HUDEP-2 (cell line): ENCODE measurements at regions not wholly inside any gene's neighbourhood (a gene's known extent, or its start where the extent isn't known, plus 50 kb on each side); places are given as distances from the start of the nearest gene placed in this dataset.
A peak's percentile ranks its signal among the peaks of the same experiment; 100 is the strongest.
"Not testable (repeated sequence)": the region's sequence is repeated elsewhere in the genome, so short reads cannot be mapped to it uniquely, and the experiment has no call there.

Experiments
- DNase-seq, 76 experiments: peaks; one replicate each; lab custom pipeline; 2025; ENCODE audit not compliant: unreplicated experiment in 76 of 76; lab: John Stamatoyannopoulos, UW

- DNase-seq = no peak
These were observed 89.0 kb downstream of the NAF1 start for GRCh38 chr4:163077680-163078079.

DNA sequence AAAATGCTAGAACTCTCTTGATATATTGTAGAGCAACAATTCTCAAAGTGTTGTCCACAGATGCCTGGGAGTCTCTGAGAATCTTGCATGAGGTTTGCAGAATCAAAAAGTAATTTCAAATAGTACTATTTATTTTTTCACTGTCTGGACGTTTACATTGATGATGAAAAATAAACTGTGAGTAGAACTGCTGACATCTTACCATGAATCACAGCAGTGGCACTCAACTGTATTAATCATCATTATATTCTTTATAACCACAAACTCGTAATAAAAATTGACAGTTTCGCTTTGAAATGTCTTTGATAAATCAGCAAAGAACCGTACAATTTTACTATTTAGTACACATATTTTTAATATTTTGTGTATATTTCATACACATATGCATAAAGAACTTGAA lies 94.5 kb downstream of the NAF1 start:
- DNase-seq = no peak

- no peak for DNase-seq
These were observed 95.4 kb downstream of the NAF1 start for GRCh38 chr4:163071308-163071707.

DNA sequence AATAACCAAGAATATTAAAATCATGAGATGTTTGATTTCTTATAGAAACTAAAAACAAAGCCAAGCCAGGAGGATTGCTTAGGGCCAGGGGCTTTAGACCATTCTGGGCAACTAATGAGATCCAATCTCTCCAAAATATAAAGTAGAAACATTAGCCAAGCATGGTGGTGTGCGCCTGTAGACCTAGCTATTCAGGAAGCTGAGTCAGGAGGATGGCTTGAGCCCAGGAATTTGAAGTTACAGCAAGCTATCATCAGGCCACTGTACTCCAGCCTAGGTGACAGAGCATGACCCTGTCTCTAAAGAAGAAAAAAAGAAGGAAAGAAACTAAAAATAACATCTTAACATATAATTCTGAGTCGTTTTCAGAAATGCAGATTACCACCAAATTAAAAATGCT lies 96.7 kb downstream of the NAF1 start:
- no peak for DNase-seq

DNA sequence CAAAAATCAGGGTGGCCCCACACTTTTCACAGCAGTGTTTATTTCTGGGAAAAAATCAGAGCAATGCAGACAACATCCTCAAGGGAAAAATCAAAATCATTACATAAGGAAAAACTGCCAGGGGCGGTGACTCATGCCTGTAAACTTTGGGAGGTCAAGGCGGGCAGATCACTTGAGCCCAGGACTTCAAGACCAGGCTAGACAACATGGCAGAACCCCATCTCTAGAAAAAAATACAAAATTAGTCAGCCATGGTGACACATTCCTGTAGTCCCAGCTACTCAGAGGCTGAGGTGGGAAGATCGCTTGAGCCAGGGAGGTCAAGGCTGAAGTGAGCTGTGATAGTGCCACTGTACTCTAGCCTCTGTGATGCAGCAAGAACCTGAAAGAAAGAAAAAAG lies 102.8 kb downstream of the NAF1 start:
- DNase-seq = no peak

- DNase-seq = peak in 45 of 76 experiments; percentile 0 to 65 (median 19)
These were observed 118.2 kb downstream of the NAF1 start for GRCh38 chr4:163048447-163048846.

- no peak for DNase-seq
These were observed 124.4 kb downstream of the NAF1 start for GRCh38 chr4:163042306-163042705.

DNA sequence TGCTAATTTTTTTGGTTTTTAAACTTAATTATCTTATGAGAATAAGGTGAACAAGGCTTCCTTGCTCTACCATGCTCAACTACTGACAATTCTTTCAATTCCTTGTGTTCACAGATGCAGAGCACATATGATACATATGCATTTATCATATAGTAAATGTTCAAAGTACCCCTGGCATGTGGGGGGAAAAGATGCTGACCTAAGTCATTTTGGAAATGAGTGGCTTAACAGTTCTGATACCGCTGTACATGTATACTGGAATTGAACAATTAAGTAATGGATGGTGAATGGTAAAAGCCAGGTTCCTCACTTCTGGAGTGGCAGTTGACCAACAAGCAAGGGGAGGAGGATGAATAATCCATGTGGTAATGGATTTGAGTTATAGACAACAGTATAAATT lies 149.6 kb downstream of the NAF1 start:
- DNase-seq = no peak

- DNase-seq = no peak
These were observed 153.9 kb downstream of the NAF1 start for GRCh38 chr4:163012816-163013215.

DNA sequence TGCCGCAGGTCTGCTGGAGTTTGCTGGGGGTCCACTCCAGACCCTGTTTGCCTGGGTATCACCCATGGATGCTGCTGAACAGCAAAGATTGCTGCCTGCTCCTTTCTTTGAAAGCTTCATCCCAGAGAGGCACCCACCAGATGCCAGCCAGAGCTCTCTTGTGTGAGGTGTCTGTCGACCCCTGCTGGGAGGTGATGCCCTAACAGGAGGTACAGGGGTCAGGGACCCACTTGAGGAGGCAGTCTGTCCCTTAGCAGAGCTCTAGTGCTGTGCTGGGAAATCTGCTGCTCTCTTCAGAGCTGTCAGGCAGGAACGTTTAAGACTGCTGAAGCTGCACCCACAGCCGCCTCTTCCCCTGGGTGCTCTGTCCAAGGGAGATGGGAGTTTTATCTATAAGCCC lies 162.7 kb downstream of the NAF1 start:
- DNase-seq = no peak

DNA sequence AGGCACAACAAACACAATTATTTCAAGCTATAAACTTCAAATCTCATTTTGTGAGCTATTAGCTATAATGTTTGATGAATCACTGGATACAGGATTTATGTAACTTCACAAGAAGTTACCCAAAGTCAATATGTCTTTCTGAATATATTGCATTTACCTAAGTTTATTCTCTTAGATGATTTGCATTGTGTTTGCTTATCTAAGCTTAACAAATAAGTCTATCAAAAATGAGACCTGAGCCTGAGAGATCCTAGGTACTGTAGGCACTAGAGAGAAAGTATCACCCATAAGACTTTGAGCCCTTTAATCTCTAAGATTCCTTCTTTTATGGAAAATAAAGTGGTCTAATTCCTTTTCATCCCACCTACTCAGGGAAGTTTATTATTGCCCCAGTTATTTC lies 178.2 kb downstream of the NAF1 start:
- DNase-seq = no peak

DNA sequence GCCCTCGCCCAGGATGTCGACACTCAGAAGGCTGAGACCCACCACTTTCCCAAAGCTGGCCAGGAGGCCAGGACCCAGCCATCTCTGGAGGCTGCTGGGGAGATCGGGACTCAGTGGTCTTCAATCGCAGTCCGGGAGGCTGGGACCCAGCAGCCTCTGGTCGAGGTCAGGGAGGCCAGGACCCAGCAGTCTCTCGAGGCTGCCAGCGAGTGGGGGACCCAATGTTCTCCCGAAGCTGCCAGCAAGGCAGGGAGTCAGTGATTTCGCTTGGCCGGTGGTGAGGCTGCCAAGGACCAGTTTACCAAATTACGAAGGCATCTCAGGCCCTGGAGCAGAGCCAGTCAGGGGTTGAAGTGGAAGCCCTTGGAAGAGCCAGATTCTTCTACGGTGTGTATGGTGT lies 181.6 kb downstream of the NAF1 start:
- DNase-seq = no peak

- no peak for DNase-seq
These were observed 182.1 kb downstream of the NAF1 start for GRCh38 chr4:162984621-162985020.

DNA sequence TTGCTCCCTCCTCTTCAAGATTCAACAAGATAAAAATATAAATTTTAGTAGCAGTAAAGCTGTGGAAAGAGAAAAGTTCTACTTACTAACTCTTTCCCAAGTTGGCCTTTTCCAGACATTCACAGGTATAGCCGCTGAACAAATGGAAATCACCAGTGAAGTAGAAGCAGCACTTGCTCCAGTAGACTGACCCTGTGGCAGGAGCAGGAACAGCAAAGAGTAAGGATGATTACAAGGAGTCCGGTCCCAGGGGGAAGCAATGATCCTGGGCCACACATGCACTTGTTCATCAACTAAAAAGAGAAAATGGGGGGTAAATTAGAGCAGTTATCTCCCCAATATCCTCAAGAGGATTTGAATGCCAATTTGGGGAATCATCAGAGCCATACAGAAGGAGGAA lies 184.9 kb downstream of the NAF1 start:
- no peak for DNase-seq

- no peak for DNase-seq
These were observed 188.3 kb downstream of the NAF1 start for GRCh38 chr4:162978398-162978797.

DNA sequence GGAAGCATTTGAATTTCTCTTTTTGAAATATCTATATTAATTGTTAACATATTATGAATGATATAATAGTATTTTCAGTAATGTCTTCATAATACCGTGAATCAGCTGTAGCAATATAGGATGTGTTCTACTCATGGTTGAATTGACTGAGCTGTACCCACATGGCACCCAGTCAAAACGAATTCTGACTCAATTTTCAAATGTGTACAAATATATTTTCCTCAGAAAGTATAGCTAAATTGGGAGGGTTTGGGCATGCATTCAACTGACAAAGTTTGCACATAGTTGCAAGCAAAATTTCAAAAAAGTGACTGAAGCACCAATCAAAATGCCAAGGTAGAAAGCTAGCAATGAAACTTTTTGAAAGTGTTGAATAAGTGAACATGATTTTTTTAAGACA lies 188.9 kb downstream of the NAF1 start:
- no peak for DNase-seq

GRCh38 chr4:162972661-162973330 lies 193.9 kb downstream of the NAF1 start:
- no peak for DNase-seq

- no peak for DNase-seq
These were observed 197.5 kb downstream of the NAF1 start for GRCh38 chr4:162969194-162969593.

GRCh38 chr4:162965978-162966377 lies 200.7 kb downstream of the NAF1 start:
- not testable (repeated sequence) for DNase-seq

- peak in 4 of 76 experiments; percentile 2 to 14 (median 6) for DNase-seq
These were observed 207.6 kb downstream of the NAF1 start for GRCh38 chr4:162959046-162959445.

- no peak for DNase-seq
These were observed 209.1 kb downstream of the NAF1 start for GRCh38 chr4:162957521-162958143.

GRCh38 chr4:162954976-162955375 lies 211.7 kb downstream of the NAF1 start:
- no peak for DNase-seq

DNA sequence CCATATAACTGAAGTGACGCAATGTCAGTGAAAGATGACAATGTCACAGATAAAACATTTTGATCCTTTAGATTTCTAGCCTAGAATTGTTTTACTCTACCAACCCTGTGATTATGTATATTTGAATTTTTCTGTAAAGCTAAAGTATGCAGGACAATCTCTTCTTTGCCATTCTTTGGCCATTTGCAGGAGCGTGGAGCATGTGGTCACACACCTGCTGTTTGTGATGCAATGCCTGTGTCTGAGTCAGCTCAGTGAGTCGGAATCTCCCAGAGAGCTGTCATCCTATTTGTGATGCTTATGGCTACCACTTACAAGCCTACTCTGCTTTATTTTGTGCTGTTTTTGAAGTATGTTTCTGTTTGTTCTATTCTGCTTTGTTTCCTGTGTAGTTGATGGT lies 214.5 kb downstream of the NAF1 start:
- no peak for DNase-seq
